SK-N-SH (cell line): ENCODE measurements at regions not wholly inside any gene's neighbourhood (a gene's known extent, or its start where the extent isn't known, plus 50 kb on each side); places are given as distances from the start of the nearest gene placed in this dataset.

Experiments
- CTCF ChIA-PET: fragments of 300-600, 350-600 bp; formaldehyde crosslinking; extraction: SDS; loops from one replicate; lab custom pipeline; 2021; lab: Yijun Ruan, JAX
- POLR2A ChIA-PET: fragments of 350-600 bp; sonication (Branson Sonifier 250); formaldehyde crosslinking; extraction: SDS; loops from one replicate; lab custom pipeline; 2020; ENCODE audit warnings: antibody characterized with exemption, inconsistent platforms; lab: Yijun Ruan, JAX
- DNase-seq: peaks from one replicate; pipeline ENCODE4 v3.0.0; 2012
- H2AFZ ChIP-seq: fragments of 200-600 bp; sonication (generic); 2 replicates; pipeline ENCODE4 v1.8.1; 2016; ENCODE audit warnings: antibody characterized with exemption, mild to moderate bottlenecking, low read depth
- H3F3A ChIP-seq: fragments of 200-600 bp; sonication (generic); replicated peaks from 2 replicates; pipeline ENCODE3; 2016; ENCODE audit warnings: antibody characterized with exemption, mild to moderate bottlenecking; ENCODE audit not compliant: insufficient read depth
- H3K27ac ChIP-seq, 2 experiments: fragments of 200-500 bp in 1 of 2; fragments of 200-600 bp in 1 of 2; sonication (Bioruptor generic) in 1 of 2; sonication (generic), shearing (Covaris generic) in 1 of 2; 2 replicates each; pipeline versions ENCODE4 v1.5.1 to v1.6.1; 2014 to 2016; ENCODE audit warnings: low read depth in 2 of 2, inconsistent platforms in 1 of 2, low read length in 1 of 2, mild to moderate bottlenecking in 1 of 2, mixed read lengths in 1 of 2
- H3K27me3 ChIP-seq: fragments of 200-600 bp; sonication (generic), shearing (Covaris generic); 2 replicates; pipeline ENCODE4 v1.6.1; 2016; ENCODE audit warnings: mixed run types; ENCODE audit not compliant: insufficient read depth
- H3K36me3 ChIP-seq, 2 experiments: fragments of 200-500 bp in 1 of 2; fragments of 200-600 bp in 1 of 2; sonication (Bioruptor generic) in 1 of 2; sonication (generic) in 1 of 2; replicated peaks in 1 of 2; 2 replicates each; pipeline versions ENCODE3 to v1.5.1; 2014 to 2016; ENCODE audit warnings: low read length in 1 of 2, mild to moderate bottlenecking in 1 of 2; ENCODE audit not compliant: insufficient read depth in 2 of 2, control insufficient read depth in 1 of 2
- H3K4me1 ChIP-seq, 2 experiments: fragments of 200-500 bp in 1 of 2; fragments of 200-600 bp in 1 of 2; sonication (Bioruptor generic) in 1 of 2; sonication (generic), shearing (Covaris generic) in 1 of 2; 2 replicates each; pipeline versions ENCODE4 v1.5.1 to v1.6.1; 2014 to 2016; ENCODE audit warnings: low read depth in 1 of 2, low read length in 1 of 2, mixed run types in 1 of 2; ENCODE audit not compliant: insufficient read depth in 2 of 2, control insufficient read depth in 1 of 2
- H3K4me2 ChIP-seq: fragments of 200-600 bp; sonication (generic), shearing (Covaris generic); 2 replicates; pipeline ENCODE4 v1.6.1; 2017; ENCODE audit warnings: mixed run types
- H3K4me3 ChIP-seq, 2 experiments: fragments of 200-500 bp in 1 of 2; fragments of 200-600 bp in 1 of 2; sonication (Bioruptor generic) in 1 of 2; sonication (generic), shearing (Covaris generic) in 1 of 2; 2 replicates each; pipeline versions ENCODE4 v1.5.1 to v1.8.1; 2014 to 2016; ENCODE audit warnings: low read depth in 2 of 2, inconsistent platforms in 1 of 2, low read length in 1 of 2, mild to moderate bottlenecking in 1 of 2, mixed read lengths in 1 of 2, moderate library complexity in 1 of 2
- H3K79me2 ChIP-seq: fragments of 200-600 bp; sonication (generic); 2 replicates; pipeline ENCODE4 v1.8.1; 2017; ENCODE audit warnings: mild to moderate bottlenecking; ENCODE audit not compliant: insufficient read depth
- H3K9ac ChIP-seq: fragments of 200-600 bp; sonication (generic); 2 replicates; pipeline ENCODE4 v1.6.1; 2017; ENCODE audit warnings: mixed run types
- H3K9me2 ChIP-seq: fragments of 200-600 bp; sonication (generic); 2 replicates; pipeline ENCODE4 v1.6.1; 2017; ENCODE audit warnings: mixed run types
- H3K9me3 ChIP-seq: fragments of 200-600 bp; sonication (generic); 2 replicates; pipeline ENCODE4 v1.6.1; 2017; ENCODE audit warnings: mixed run types, mild to moderate bottlenecking, moderate library complexity
- H4K20me1 ChIP-seq: fragments of 200-600 bp; sonication (generic); 2 replicates; pipeline ENCODE4 v1.6.1; 2017; ENCODE audit warnings: mild to moderate bottlenecking, mixed run types; ENCODE audit not compliant: insufficient read depth
- EP300 ChIP-seq, 2 experiments: IDR thresholded peaks; 2 replicates each; pipeline versions ENCODE4 v1.4.0 to v1.6.1; 2012; ENCODE audit warnings: borderline replicate concordance in 1 of 2, low read depth in 1 of 2, low read length in 1 of 2
- EZH2phosphoT487 ChIP-seq: fragments of 200-600 bp; sonication (generic); IDR thresholded peaks from 2 replicates; pipeline ENCODE4 v1.6.1; 2017; ENCODE audit warnings: low read depth, mixed run types, mild to moderate bottlenecking, antibody characterized with exemption, moderate library complexity, borderline replicate concordance
- FOSL2 ChIP-seq: IDR thresholded peaks from 2 replicates; pipeline ENCODE4 v1.4.0; 2012; ENCODE audit warnings: low read depth, mild to moderate bottlenecking, moderate library complexity, borderline replicate concordance
- FOXJ3 ChIP-seq: sonication (generic); formaldehyde crosslinking; IDR thresholded peaks from 2 replicates; pipeline ENCODE4 v1.5.1; 2020; ENCODE audit warnings: mild to moderate bottlenecking, missing genetic modification reagents
- FOXM1 ChIP-seq: IDR thresholded peaks from 2 replicates; pipeline ENCODE4 v1.4.0; 2012; ENCODE audit warnings: low read depth, mild to moderate bottlenecking
- GABPA ChIP-seq: IDR thresholded peaks from 2 replicates; pipeline ENCODE4 v1.4.0; 2012; ENCODE audit warnings: low read depth, mild to moderate bottlenecking
- IRF3 ChIP-seq: fragments of 150-350 bp; IDR thresholded peaks from 2 replicates; pipeline ENCODE4 v1.6.1; 2016; ENCODE audit warnings: mild to moderate bottlenecking, low read depth, low read length
- MAX ChIP-seq: IDR thresholded peaks from 2 replicates; pipeline ENCODE4 v1.4.0; 2012; ENCODE audit warnings: low read depth
- MEF2A ChIP-seq: IDR thresholded peaks from 2 replicates; pipeline ENCODE4 v1.4.0; 2012; ENCODE audit warnings: low read depth, borderline replicate concordance
- REST ChIP-seq: IDR thresholded peaks from 2 replicates; pipeline ENCODE4 v1.6.1; 2012; ENCODE audit warnings: mild to moderate bottlenecking, low read depth, low read length, moderate library complexity
- SIN3A ChIP-seq: IDR thresholded peaks from 2 replicates; pipeline ENCODE4 v1.6.1; 2012; ENCODE audit warnings: low read depth, mild to moderate bottlenecking, low read length, moderate library complexity, borderline replicate concordance
- ZBTB33 ChIP-seq: IDR thresholded peaks from 2 replicates; pipeline ENCODE4 v1.4.0; 2012; ENCODE audit warnings: low read depth, borderline replicate concordance
- WGBS: methylation state at CpG from one replicate; pipeline ENCODE4 v1.1.6; 2017; ENCODE audit warnings: low lambda C conversion rate; 5-methylcytosine and 5-hydroxymethylcytosine counted together

- Histone ChIP-seq H4K20me1 (no peaks in the 10 kb centered on the region), H3K4me2 (no peak overlapping the region), H3K4me1 (peaks cover 0 to 4% of the 10 kb centered on the region in 2 experiments; a peak in 1 of 4 replicates), H3K36me3 (no peaks in the 10 kb centered on the region), H3K27ac (no peak overlapping the region), H3K27me3 (no peaks in the 10 kb centered on the region), H3K9me2 (no peaks in the 10 kb centered on the region), H2AFZ (no peak overlapping the region), H3K9ac (no peak overlapping the region), H3F3A (no peaks in the 10 kb centered on the region), H3K79me2 (no peaks in the 10 kb centered on the region), H3K9me3 (no peaks in the 10 kb centered on the region), H3K4me3 (no peak overlapping the region)
- TF ChIP-seq FOXJ3 (CRISPR knock-in tag) (no peak), SIN3A (no peak)
- POLR2A ChIA-PET = interaction anchor here (0.6 kb wide), 1 partner anchor 103 kb away, joined by 3 read pairs; no protein-coding TSS in a partner anchor
- CTCF ChIA-PET = interaction anchor here (0.9 kb wide), 1 partner anchor 383 kb away, joined by 3 read pairs; no protein-coding TSS in a partner anchor
- no peak for DNase-seq
- 29% methylated on average over 3 of the region's 4 CpGs for WGBS
Observed at GRCh38 chr6:156559162-156559690, 218.0 kb upstream of the ARID1B start.

- CTCF ChIA-PET = no interaction called here
- POLR2A ChIA-PET = no interaction called here
- no peak for TF ChIP-seq MEF2A
- TF ChIP-seq EZH2phosphoT487 = no peak
- TF ChIP-seq MAX = no peak
- no peak for TF ChIP-seq SIN3A
- TF ChIP-seq REST = no peak
- no peak for TF ChIP-seq FOXJ3 (CRISPR knock-in tag)
- no peak for TF ChIP-seq IRF3
- TF ChIP-seq EP300 (IDR thresholded peaks at IDR 0.05; ENCODE audit: borderline replicate concordance in 1 of 2, low read depth in 1 of 2, low read length in 1 of 2) = no peak
- TF ChIP-seq ZBTB33 = no peak
- no peak for TF ChIP-seq FOSL2
- no peak for TF ChIP-seq GABPA
- no peak for TF ChIP-seq FOXM1
- Histone ChIP-seq H3K9ac (no peak overlapping the region), H3K27ac (no peak overlapping the region), H3K9me3 (no peaks in the 10 kb centered on the region), H3K27me3 (no peaks in the 10 kb centered on the region), H3K4me3 (no peak overlapping the region), H3F3A (no peaks in the 10 kb centered on the region), H2AFZ (no peak overlapping the region), H3K79me2 (no peaks in the 10 kb centered on the region), H3K4me1 (no peaks in the 10 kb centered on the region; a peak in 1 of 4 replicates), H3K9me2 (no peaks in the 10 kb centered on the region), H4K20me1 (no peaks in the 10 kb centered on the region), H3K4me2 (no peak overlapping the region), H3K36me3 (no peaks in the 10 kb centered on the region)
- no peak for DNase-seq
- WGBS = 67% methylated on average over 1 of the region's 1 CpG
Observed at GRCh38 chr6:156557911-156558259, 219.3 kb upstream of the ARID1B start.
